ENCODE measurements at regions not wholly inside any gene's neighbourhood (a gene's known extent, or its start where the extent isn't known, plus 50 kb on each side); places are given as distances from the start of the nearest gene placed in this dataset.
A peak's percentile ranks its signal among the peaks of the same experiment; 100 is the strongest.

- no peak for DNase-seq (ENCODE audit: low read depth in 2 of 2)
Measured at GRCh38 chr12:5227708-5228373, 184.2 kb downstream of the KCNA5 start.

- DNase-seq (ENCODE audit: low read depth in 2 of 2) = peak; percentile 43 to 45
Measured at GRCh38 chr12:5230156-5230555, 186.5 kb downstream of the KCNA5 start.

DNA sequence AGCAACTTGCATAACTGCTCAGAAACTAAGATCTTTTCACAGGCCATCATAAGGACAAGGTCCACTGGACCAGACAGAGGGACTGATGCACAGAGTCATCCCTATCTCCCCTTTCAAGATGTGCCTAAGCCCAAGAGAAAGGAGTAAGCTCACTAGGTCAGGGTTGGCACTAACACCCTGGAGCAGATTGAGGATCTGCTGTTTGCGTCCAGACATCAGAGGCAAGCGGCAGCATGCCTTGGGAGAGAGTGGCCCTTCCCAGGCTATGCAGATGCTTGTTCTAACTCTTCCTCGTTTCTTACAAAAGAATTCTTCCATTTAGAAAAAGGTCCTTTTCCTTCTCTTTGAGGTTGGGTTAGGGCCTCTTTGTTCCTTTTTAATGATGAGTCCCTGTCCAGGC is 187.2 kb downstream of the KCNA5 start:
- no peak for DNase-seq (ENCODE audit: low read depth in 2 of 2)

DNA sequence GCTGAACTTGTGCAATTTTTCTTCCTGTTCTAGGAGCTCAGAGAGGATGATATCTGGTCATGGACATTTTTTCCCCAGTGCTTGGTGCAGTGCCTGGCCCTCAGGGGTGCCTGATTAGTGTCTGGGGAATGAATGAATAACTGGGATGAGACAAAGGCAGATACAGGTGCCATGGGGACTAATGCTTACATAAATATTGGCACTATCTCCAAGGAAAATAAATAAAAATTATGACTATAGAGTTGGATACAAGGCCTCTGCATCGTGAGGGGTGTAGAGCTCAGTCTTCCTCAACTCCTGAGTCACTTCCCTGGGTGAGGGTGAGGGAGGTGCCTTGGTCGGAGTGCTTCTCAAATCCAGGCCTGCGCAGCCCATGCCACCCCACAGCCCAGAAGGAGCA is 188.6 kb downstream of the KCNA5 start:
- no peak for DNase-seq (ENCODE audit: low read depth in 2 of 2)

- DNase-seq (ENCODE audit: low read depth in 2 of 2) = no peak
Measured at GRCh38 chr12:5232826-5233500, 189.3 kb downstream of the KCNA5 start.

DNA sequence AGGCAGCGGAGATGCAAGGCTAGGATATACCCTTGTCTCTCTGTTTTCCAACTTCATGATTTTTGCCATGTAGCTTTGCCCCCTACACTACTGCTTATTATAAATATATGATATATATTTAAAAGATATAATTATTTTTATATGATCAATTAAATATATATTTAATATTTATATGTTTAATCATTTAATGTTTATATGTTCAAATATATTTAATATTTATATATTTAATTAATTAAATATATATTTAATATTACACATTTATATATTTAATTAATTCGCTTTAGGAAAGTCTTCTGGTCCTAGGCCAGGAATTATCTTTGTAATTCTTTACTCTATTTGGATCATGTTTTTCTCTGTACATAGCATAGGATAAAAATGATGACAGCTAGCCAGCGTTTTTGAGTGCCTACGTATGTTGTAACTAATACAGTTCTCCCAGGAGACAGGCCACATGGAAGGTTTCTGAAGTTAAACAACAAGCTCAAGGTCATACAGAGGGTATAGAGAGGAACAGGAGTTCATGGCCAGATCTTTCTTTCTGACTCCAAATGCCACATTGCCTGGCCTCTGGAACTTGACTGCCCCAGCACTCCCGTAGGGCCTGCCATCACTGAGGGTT is 192.5 kb downstream of the KCNA5 start:
- no peak for DNase-seq (ENCODE audit: low read depth in 2 of 2)

GRCh38 chr12:5242440-5242839 is 189.5 kb upstream of the NTF3 start:
- no peak for DNase-seq (ENCODE audit: low read depth in 2 of 2)

DNA sequence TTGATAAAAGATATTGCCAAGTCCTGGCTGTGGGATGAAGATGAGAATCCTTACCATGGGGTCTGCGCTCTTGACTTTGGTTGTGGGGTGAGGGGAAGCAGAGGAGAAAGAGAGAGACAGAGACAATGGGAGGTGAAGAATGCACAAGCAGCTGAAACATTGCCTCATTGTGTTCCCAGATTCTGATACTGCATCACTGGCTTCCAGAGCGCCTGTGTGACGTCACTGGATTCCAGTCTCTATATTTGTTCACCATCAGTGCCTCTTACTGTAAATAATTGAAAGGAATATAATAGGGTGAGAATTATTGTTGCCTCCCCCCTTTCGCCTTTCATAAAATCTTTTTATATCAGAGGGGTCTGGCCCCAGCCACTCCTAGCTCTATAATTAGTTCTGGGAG is 188.9 kb upstream of the NTF3 start:
- no peak for DNase-seq (ENCODE audit: low read depth in 2 of 2)

- DNase-seq (ENCODE audit: low read depth in 2 of 2) = no peak
Measured at GRCh38 chr12:5244513-5244972, 187.4 kb upstream of the NTF3 start.

GRCh38 chr12:5246196-5246595 is 185.7 kb upstream of the NTF3 start:
- no peak for DNase-seq (ENCODE audit: low read depth in 2 of 2)

DNA sequence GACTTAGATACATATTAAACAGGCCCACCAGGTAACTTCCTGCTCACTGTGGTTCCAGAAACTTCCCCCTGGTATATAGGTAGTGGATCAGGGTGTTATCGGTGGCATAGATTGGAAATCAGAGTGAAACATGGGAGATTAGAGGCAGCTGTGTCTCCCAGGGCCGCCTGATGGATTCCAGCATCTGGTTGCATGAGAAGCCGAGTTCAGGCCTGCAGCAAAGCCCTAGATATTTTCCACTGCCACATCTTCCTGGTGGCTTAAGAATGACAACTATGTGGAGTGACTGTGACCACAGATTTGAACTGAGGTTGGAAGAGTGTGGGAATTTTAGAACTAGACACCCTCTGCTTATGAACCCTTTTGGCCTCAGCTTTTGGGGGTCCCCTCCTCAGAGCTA is 184.8 kb upstream of the NTF3 start:
- DNase-seq (ENCODE audit: low read depth in 2 of 2) = no peak

DNA sequence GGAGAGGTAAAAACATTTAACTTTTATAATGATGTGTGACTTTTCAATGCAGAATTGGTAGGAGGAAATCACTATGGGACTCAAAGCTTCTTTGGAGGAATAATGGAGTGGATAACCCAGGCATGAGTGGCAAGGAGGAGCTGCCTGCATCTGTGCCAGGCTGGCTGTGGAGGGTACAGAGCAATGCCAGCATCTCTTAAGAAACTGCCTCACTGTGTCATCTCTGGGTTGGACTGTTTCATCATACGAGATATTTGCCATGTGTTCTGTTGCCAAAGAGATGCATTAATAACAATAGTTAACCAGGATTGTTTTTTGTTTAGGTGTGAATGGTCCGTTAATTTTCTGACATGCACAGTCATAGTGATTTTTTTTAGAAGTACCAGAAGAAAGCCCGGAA is 183.7 kb upstream of the NTF3 start:
- DNase-seq (ENCODE audit: low read depth in 2 of 2) = no peak

GRCh38 chr12:5248999-5249526 is 182.8 kb upstream of the NTF3 start:
- DNase-seq (ENCODE audit: low read depth in 2 of 2) = no peak

GRCh38 chr12:5251092-5251491 is 180.8 kb upstream of the NTF3 start:
- no peak for DNase-seq (ENCODE audit: low read depth in 2 of 2)

GRCh38 chr12:5251786-5252185 is 180.1 kb upstream of the NTF3 start:
- no peak for DNase-seq (ENCODE audit: low read depth in 2 of 2)

GRCh38 chr12:5254703-5255102 is 177.2 kb upstream of the NTF3 start:
- DNase-seq (ENCODE audit: low read depth in 2 of 2) = no peak

DNA sequence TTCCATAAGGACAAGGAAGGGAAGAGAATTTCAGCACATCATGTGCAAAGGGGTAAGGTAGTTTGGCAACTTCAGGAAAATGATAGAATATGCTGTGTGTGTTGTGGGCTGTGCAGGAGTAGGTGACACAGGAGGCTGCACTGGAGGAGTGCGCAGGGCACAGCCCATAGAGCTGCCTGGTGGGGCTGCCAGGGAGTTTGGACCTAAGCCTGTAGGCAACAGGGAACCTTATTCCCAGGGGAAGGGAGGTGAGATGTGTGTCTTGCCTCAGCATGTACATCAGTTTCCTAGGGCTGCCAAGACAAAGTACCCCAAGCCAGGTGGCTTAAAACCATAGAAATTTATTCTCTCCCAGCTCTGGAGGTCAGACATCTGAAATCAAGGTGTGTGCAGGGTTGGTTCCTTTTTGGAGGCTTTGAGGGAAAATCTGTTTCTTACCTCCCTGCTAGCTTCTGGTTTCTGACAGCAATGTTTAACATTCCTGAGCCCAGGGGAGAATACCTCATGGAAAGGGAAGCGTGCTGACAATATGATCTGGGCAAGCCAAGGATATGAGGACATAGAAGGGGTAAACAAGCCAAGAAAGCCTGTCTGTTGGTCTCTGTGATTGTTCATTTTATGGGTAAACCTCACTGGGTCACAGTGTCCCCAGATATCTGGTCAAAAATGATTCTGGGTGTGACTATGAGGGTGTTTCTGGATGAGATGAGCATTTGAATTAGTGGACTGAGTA is 174.0 kb upstream of the NTF3 start:
- DNase-seq (ENCODE audit: low read depth in 2 of 2) = no peak

GRCh38 chr12:5258498-5258897 is 173.4 kb upstream of the NTF3 start:
- peak; percentile 95 to 96 for DNase-seq (ENCODE audit: low read depth in 2 of 2)

- DNase-seq (ENCODE audit: low read depth in 2 of 2) = no peak
Measured at GRCh38 chr12:5258926-5259325, 173.0 kb upstream of the NTF3 start.

GRCh38 chr12:5259523-5259922 is 172.4 kb upstream of the NTF3 start:
- peak; percentile 42 for DNase-seq (ENCODE audit: low read depth in 2 of 2)

GRCh38 chr12:5260086-5260485 is 171.8 kb upstream of the NTF3 start:
- no peak for DNase-seq (ENCODE audit: low read depth in 2 of 2)

DNA sequence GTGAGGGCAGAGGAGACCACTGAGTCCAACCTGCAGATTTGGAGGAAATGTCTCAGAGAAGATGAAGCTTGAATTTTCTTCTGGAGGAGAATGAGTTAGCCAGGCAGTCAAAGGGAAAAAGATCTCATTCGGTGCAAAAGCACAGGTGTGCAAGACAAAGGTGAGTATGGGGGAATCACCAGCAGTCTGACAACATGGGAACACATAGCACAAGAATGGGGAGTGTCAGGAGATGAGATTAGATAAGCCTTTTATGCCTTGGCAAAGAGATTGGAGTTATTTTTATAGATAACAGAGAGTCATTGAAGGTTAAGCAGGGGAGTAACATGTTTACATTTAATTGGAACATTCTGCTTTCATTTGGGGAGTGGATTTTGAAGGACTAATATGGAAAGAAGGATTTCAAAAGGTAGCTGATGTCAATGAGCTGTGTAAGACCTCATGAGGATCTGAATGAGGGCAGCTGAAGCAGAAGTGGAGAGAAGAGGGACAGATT is 171.3 kb upstream of the NTF3 start:
- DNase-seq (ENCODE audit: low read depth in 2 of 2) = no peak
